Activated T-cell treated with anti-CD3 and anti-CD28 coated beads, Interleukin-2, amount 50 U/mL, for 48 hours (primary cell): ENCODE measurements at regions not wholly inside any gene's neighbourhood (a gene's known extent, or its start where the extent isn't known, plus 50 kb on each side); places are given as distances from the start of the nearest gene placed in this dataset.

Source experiments
- DNase-seq, 2 experiments: peaks; one replicate each; pipeline ENCODE4 v3.0.0-alpha.2; 2020

GRCh38 chr20:59499863-59500262 is 104.5 kb upstream of the PHACTR3 start:
- no peak for DNase-seq

DNA sequence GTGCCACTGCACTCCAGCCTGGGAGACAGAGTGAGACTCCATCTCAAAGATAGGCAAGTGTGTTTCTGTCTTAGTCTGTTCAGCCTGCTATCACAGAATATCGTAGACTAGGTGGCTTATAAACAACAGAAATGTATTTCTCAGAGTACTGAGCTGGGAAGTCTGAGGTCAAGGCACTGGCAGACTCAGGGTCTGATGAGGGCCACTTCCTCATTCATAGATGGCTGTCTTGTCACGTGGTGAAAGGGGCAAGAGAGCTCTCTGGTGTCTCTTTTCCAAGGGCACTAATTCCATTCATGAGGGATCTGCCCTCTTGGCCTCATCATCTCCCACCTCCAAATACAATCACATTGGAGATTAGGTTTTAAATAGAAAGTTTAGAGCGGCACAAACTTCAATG is 95.6 kb upstream of the PHACTR3 start:
- no peak for DNase-seq

GRCh38 chr20:59512651-59513050 is 91.7 kb upstream of the PHACTR3 start:
- DNase-seq: no peak

- DNase-seq: no peak
These were observed 89.8 kb upstream of the PHACTR3 start for GRCh38 chr20:59514554-59514953.

DNA sequence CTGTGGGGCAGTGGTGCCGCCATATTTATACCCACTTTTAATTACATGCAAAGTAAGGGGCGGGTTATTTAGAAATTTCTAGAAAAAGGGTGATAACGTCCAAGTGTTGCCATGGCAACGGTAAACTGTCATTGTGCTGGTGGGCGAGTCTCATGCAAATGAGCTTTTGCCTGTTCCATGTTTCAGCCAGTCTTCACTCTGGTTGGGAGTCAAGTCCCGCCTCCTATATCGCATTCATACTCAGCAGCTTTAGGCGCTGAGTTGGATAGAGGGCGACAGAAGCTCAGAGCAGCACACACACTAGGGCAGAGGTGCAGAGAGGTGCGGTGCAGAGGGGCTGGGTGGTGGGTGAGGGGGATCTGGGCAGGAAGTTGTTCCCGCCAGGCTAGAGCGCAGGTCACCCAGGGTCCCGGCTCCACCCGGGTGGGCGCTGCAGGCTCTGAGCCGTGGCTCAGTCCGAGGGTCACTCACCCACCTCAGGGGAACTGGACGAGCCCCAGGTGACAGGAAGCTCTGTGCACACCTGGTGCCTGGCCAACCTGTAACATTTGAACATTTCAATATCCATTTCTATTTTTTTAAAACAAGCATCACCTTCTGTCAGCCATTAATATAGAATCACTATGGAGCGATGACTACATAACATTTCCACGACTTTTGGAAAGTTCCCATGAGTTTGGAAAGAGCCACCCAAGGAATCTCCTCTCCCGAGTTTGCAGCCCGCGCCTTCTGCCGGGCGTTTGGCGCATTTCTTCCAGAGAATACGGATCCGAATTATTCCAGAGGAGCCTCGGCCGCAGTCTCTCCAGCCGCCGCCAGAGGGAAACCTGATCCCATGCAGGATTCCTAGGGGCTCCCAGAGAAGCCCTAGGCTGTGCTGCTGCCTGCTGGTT is 89.1 kb upstream of the PHACTR3 start:
- DNase-seq: peak; percentile 46 to 49

GRCh38 chr20:59515906-59516209 is 88.5 kb upstream of the PHACTR3 start:
- no peak for DNase-seq

GRCh38 chr20:59518881-59519706 is 85.2 kb upstream of the PHACTR3 start:
- DNase-seq: peak; percentile 34 to 42

- DNase-seq: no peak
These were observed 84.7 kb upstream of the PHACTR3 start for GRCh38 chr20:59519707-59520014.

GRCh38 chr20:59520814-59521213 is 83.5 kb upstream of the PHACTR3 start:
- DNase-seq: no peak

GRCh38 chr20:59525500-59526241 is 78.7 kb upstream of the PHACTR3 start:
- DNase-seq: peak; percentile 60 to 62

DNA sequence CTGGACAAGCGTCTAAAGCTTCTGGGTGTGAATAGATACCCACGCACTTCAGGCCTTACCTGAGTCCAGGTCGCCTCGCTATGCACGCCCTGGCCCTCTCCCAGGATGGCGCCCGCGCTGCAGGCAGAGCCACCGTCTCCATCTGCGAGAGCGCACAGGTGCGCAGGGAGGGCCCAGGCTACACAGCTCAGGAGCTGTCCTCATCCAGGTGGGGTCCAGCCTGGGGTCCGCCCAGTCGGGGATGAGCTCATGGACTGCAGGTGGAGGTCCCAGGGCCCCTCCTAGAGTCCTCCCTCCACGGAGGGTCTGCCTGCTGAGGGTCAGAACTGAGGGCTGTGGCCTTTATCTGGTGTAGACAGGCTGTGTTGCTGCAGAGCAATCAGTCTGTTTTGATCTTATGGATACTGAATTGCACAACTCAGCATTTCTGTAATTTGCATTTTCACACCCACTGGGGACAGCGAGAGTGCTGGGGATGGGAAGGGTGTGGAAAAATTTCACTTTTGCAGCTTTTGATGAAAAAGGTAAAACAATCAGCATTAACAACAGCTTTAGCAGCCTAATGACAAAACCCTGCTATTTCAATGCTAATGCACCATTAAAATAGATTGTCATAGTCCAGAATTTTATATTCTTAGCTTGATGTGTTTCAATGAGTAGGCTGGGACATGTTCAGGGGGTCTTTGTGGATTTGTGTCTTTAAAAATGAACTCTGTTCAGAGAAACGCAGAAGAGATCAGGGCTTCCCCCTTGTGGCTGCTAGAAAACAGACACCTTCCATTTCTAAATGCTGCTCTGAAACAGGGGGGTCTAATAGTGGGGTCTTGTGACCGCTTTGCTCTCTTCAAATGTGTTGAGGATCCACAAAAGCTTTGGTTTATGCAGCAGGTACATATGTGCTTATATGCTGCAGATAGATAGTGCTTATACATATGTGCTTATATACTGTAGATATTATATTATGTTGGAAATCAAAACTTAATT is 77.8 kb upstream of the PHACTR3 start:
- no peak for DNase-seq

- DNase-seq: no peak
These were observed 73.6 kb upstream of the PHACTR3 start for GRCh38 chr20:59530782-59531181.

- DNase-seq: no peak
These were observed 66.3 kb upstream of the PHACTR3 start for GRCh38 chr20:59537991-59538390.

- DNase-seq: no peak
These were observed 56.7 kb upstream of the PHACTR3 start for GRCh38 chr20:59547596-59547995.
